ENCODE measurements at regions not wholly inside any gene's neighbourhood (a gene's known extent, or its start where the extent isn't known, plus 50 kb on each side); places are given as distances from the start of the nearest gene placed in this dataset.

DNA sequence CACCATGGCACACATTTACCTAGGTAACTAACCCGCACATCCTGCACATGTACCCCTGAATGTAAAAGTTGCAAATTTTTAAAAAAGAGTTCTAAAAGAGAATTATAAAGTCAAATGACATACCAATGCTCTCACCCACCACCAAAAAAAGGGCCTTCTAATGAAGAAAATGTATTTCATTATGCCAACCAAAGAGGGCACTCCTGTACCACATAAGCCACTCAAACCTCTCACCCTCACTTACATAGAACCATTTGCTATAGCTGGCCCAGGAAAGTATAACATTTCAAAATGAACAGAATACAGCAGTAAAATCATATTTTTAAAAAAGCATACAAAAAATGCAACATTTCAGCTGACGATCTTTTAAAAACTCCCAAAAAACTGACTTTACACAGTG lies 241.5 kb upstream of the PKDCC start:
- TF ChIP-seq, protein P1, sequence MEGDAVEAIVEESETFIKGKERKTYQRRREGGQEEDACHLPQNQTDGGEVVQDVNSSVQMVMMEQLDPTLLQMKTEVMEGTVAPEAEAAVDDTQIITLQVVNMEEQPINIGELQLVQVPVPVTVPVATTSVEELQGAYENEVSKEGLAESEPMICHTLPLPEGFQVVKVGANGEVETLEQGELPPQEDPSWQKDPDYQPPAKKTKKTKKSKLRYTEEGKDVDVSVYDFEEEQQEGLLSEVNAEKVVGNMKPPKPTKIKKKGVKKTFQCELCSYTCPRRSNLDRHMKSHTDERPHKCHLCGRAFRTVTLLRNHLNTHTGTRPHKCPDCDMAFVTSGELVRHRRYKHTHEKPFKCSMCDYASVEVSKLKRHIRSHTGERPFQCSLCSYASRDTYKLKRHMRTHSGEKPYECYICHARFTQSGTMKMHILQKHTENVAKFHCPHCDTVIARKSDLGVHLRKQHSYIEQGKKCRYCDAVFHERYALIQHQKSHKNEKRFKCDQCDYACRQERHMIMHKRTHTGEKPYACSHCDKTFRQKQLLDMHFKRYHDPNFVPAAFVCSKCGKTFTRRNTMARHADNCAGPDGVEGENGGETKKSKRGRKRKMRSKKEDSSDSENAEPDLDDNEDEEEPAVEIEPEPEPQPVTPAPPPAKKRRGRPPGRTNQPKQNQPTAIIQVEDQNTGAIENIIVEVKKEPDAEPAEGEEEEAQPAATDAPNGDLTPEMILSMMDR (IDR thresholded peaks at IDR 0.05) = no peak
- no peak for TF ChIP-seq POLR2A (IDR thresholded peaks at IDR 0.05)

Data from thyroid gland (tissue), 4 donors.